Endothelial cell (in vitro differentiated cells): ENCODE measurements at regions not wholly inside any gene's neighbourhood (a gene's known extent, or its start where the extent isn't known, plus 50 kb on each side); places are given as distances from the start of the nearest gene placed in this dataset.
"Not testable (repeated sequence)": the region's sequence is repeated elsewhere in the genome, so short reads cannot be mapped to it uniquely, and the experiment has no call there.

ENCODE experiments used
- DNase-seq: peaks from one replicate; pipeline ENCODE4 v3.0.0; 2021; ENCODE audit warnings: low spot score
- H3K27ac Mint-ChIP-seq: one replicate; pipeline ENCODE4 v1.8.0; 2021; ENCODE audit warnings: mixed read lengths, inconsistent platforms; ENCODE audit not compliant: unreplicated experiment
- H3K27me3 Mint-ChIP-seq: one replicate; pipeline ENCODE4 v1.8.0; 2021; ENCODE audit warnings: mild to moderate bottlenecking, moderate library complexity, mixed read lengths, inconsistent platforms; ENCODE audit not compliant: unreplicated experiment
- H3K36me3 Mint-ChIP-seq: one replicate; pipeline ENCODE4 v1.8.0; 2021; ENCODE audit warnings: mild to moderate bottlenecking, low read depth, mixed read lengths, inconsistent platforms; ENCODE audit not compliant: unreplicated experiment
- H3K4me1 Mint-ChIP-seq: one replicate; pipeline ENCODE4 v1.8.0; 2021; ENCODE audit warnings: mild to moderate bottlenecking, mixed read lengths, inconsistent platforms; ENCODE audit not compliant: unreplicated experiment
- H3K4me3 Mint-ChIP-seq: one replicate; pipeline ENCODE4 v1.8.0; 2021; ENCODE audit warnings: mild to moderate bottlenecking, mixed read lengths, inconsistent platforms; ENCODE audit not compliant: unreplicated experiment
- H3K9me3 Mint-ChIP-seq: one replicate; pipeline ENCODE4 v1.8.0; 2021; ENCODE audit warnings: mixed read lengths, inconsistent platforms; ENCODE audit not compliant: unreplicated experiment
- TF ChIP-seq, protein P1 (sequence below): fragments of 200-600 bp; sonication (generic); IDR thresholded peaks from one replicate; pipeline ENCODE4 v1.5.0; 2021; ENCODE audit warnings: antibody characterized with exemption; ENCODE audit not compliant: unreplicated experiment

DNA sequence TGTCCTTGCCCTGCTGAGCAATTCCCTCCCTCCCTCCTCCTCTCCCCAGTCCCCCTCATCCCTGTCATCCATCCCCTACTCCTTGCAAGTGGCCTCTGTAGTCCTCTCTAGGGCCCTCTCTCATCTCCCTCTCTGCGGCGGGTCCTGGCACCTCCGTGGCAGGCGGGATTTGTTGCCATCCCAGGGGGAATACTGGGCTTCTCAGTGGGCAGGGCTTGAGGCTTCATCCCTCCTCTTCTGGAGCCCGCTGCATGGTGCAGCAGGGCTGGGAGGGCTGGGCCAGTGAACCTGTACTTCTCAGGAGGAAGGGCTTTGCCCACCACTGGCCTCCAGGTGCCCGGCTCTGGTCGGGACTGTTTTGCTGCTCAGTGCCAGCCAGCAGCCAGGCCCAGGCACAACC lies 216.2 kb downstream of the TFCP2L1 start:
- Mint-ChIP-seq H3K9me3 (no peaks in the 10 kb centered on the region), H3K27me3 (peaks cover 1% of the 10 kb centered on the region), H3K27ac (no peak overlapping the region), H3K36me3 (no peaks in the 10 kb centered on the region), H3K4me3 (no peak overlapping the region), H3K4me1 (no peaks in the 10 kb centered on the region)
- DNase-seq: no peak
- TF ChIP-seq, protein P1, sequence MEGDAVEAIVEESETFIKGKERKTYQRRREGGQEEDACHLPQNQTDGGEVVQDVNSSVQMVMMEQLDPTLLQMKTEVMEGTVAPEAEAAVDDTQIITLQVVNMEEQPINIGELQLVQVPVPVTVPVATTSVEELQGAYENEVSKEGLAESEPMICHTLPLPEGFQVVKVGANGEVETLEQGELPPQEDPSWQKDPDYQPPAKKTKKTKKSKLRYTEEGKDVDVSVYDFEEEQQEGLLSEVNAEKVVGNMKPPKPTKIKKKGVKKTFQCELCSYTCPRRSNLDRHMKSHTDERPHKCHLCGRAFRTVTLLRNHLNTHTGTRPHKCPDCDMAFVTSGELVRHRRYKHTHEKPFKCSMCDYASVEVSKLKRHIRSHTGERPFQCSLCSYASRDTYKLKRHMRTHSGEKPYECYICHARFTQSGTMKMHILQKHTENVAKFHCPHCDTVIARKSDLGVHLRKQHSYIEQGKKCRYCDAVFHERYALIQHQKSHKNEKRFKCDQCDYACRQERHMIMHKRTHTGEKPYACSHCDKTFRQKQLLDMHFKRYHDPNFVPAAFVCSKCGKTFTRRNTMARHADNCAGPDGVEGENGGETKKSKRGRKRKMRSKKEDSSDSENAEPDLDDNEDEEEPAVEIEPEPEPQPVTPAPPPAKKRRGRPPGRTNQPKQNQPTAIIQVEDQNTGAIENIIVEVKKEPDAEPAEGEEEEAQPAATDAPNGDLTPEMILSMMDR: no peak

DNA sequence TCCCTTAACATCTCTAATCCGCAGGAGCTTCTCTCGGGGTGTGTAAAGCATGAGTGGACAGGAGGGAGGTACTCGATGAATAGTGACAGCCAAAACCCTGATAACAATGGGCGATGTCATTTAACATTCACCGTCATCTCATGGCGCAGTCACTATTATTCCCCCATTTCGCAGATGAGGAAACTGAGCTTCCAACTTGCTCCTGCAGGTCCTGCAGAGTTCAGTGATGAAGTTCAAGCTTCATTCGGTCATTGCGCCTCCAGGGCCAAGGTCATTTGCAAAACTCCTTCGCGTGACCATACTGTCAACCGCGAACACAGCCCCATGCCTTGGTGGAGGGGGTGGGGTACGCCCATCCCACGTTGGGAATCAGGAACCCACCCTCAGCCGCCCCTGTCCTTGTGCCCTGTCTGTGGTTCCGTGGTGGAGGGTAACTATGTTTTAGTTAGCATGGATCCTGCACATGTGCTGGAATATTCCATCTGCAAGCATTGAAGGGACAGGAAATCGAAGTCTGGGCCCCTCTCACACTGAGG lies 215.5 kb downstream of the TFCP2L1 start:
- no peak for DNase-seq
- TF ChIP-seq, protein P1: no peak
- peaks cover 1% of the 10 kb centered on the region for H3K27me3 Mint-ChIP-seq
- H3K9me3 Mint-ChIP-seq: no peaks in the 10 kb centered on the region
- no peaks in the 10 kb centered on the region for H3K4me1 Mint-ChIP-seq
- no peaks in the 10 kb centered on the region for H3K36me3 Mint-ChIP-seq
- no peak overlapping the region for H3K4me3 Mint-ChIP-seq
- no peak overlapping the region for H3K27ac Mint-ChIP-seq

DNA sequence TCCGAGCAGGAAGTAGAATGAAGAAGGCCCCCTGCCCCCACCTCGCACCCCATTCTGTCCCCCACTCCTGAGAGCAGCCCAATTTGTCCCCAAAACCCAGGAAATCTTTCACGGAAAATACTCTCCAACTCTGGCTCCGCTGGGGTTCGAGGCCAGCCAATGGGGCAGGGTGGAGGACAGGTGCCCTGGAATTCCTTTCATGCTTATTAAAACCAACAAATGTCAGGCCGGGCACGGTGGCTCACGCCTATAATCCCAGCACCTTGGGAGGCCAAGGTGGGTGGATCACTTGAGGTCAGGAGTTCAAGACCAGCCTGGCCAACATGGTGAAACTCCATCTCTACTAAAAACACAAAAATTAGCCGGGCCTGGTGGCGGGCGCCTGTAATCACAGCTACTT lies 214.9 kb downstream of the TFCP2L1 start:
- H3K9me3 Mint-ChIP-seq, H3K4me3 Mint-ChIP-seq, H3K4me1 Mint-ChIP-seq, H3K27ac Mint-ChIP-seq, H3K27me3 Mint-ChIP-seq, H3K36me3 Mint-ChIP-seq, DNase-seq: not testable (repeated sequence)

DNA sequence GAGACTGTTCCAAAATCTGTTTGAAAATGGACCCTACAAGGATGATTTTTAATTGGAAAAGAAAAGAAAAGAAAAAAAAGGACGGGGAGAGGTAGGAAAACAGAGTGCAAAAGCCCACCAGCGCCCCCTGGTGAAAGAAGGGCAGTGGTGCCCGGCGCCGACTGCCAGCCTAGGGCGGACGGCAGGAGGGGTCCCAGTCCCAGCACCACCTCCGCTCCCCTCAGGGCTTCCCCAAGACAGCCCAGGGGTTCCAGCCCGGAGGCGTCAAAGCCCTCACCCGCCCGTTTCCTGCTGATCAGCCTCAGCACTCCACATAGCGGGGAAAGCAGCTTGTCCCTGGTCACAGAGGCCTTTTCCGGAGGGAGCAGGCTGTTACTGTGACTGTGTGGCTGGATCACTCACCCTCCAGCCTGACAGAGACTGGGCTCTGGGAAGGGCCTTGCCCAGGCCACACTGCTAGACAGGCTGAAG lies 213.9 kb downstream of the TFCP2L1 start:
- DNase-seq: peak; percentile 91

DNA sequence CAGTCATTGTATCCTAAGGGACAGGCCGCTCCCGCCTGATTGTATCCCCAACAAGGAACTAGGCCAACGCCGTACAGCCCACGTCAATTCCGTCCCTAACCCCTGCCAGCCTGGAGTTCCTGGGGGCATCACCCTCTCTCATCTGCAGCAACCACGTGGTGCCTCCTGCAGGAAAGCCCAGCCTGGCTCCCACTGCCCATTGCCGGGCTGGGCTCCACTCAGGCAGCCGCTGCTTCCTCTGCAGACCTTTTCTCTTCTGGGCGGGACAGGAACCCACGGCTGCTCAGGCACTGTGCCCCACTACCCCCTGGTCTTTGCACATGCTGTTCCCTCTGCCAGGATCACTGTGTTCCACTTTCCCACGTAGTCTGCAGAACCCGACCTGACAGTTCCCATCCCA lies 212.2 kb downstream of the TFCP2L1 start:
- H3K27me3 Mint-ChIP-seq: peaks cover 14% of the 10 kb centered on the region
- no peak overlapping the region for H3K27ac Mint-ChIP-seq
- TF ChIP-seq, protein P1: no peak

More for the DNA sequence above, 213.9 kb downstream of the TFCP2L1 start:
- no peaks in the 10 kb centered on the region for H3K4me1 Mint-ChIP-seq
- TF ChIP-seq, protein P1: peak; percentile 96
- no peak overlapping the region for H3K27ac Mint-ChIP-seq
- peaks cover 8% of the 10 kb centered on the region for H3K27me3 Mint-ChIP-seq
- no peaks in the 10 kb centered on the region for H3K9me3 Mint-ChIP-seq
- no peaks in the 10 kb centered on the region for H3K36me3 Mint-ChIP-seq
- no peak overlapping the region for H3K4me3 Mint-ChIP-seq

More for the DNA sequence above, 212.2 kb downstream of the TFCP2L1 start:
- Mint-ChIP-seq H3K36me3 (no peaks in the 10 kb centered on the region), H3K9me3 (no peaks in the 10 kb centered on the region), H3K4me1 (no peaks in the 10 kb centered on the region), H3K4me3 (no peak overlapping the region)
- DNase-seq: no peak
